K562 (cell line): ENCODE measurements at regions not wholly inside any gene's neighbourhood (a gene's known extent, or its start where the extent isn't known, plus 50 kb on each side); places are given as distances from the start of the nearest gene placed in this dataset.

Source experiments
- ATAC-seq: fragments of 200-7000 bp; cut with Tn5 transposase; 3 replicates; pipeline ENCODE4 v1.9.1; 2020; ENCODE audit warnings: moderate library complexity
- BruUV-seq: library from RNA; stranded (reverse); fragments of 400-500 nt; replicated peaks from 2 replicates; lab custom pipeline; 2021; lab: Mats Ljungman, UMichigan
- CTCF ChIA-PET: fragments of 300-600 bp; formaldehyde crosslinking; extraction: SDS; loops from one replicate; lab custom pipeline; 2021; ENCODE audit warnings: low intra/inter-chr PET ratio; lab: Yijun Ruan, JAX
- POLR2A ChIA-PET: fragments of 300-600, 350-650 bp; sonication (Branson Sonifier 250); formaldehyde crosslinking; extraction: SDS; loops from one replicate; lab custom pipeline; 2021; ENCODE audit warnings: antibody characterized with exemption, inconsistent platforms; lab: Yijun Ruan, JAX
- DNase-seq, 4 experiments: peaks; one replicate each; pipeline versions ENCODE4 v3.0.0 to v3.0.0-alpha.2; 2011 to 2018; ENCODE audit warnings: low spot score in 3 of 4, mixed read lengths in 3 of 4; ENCODE audit errors: extremely low read depth in 1 of 4
- FAIRE-seq: peaks from 2 replicates; lab custom pipeline; 2011; peaks lifted over from hg19 to GRCh38; lab: Jason Lieb, UNC
- H2AFZ ChIP-seq: 2 replicates; pipeline ENCODE4 v1.6.0; 2011; ENCODE audit warnings: low read depth, low read length, control low read depth, inconsistent platforms
- H3K27ac ChIP-seq: fragments of 200-600 bp; 3 replicates; pipeline ENCODE4 v1.8.0; 2011; ENCODE audit warnings: low read depth, mild to moderate bottlenecking, control low read depth, inconsistent platforms, low read length, moderate library complexity, mixed read lengths; ENCODE audit errors: extremely low read depth
- H3K27me3 ChIP-seq, 2 experiments: fragments of 300-600 bp in 1 of 2; 2 replicates in 1 of 2; 3 replicates in 1 of 2; pipeline versions ENCODE4 v1.6.0 to v1.8.0; 2011; ENCODE audit warnings: inconsistent platforms in 2 of 2, low read length in 2 of 2, mild to moderate bottlenecking in 1 of 2, mixed read lengths in 1 of 2, moderate library complexity in 1 of 2; ENCODE audit not compliant: control insufficient read depth in 2 of 2, insufficient read depth in 2 of 2
- H3K36me3 ChIP-seq: fragments of 300-600 bp; 3 replicates; pipeline ENCODE4 v1.8.0; 2011; ENCODE audit warnings: mild to moderate bottlenecking, low read length, inconsistent platforms; ENCODE audit not compliant: control insufficient read depth, insufficient read depth
- H3K4me1 ChIP-seq, 2 experiments: fragments of 200-600 bp in 1 of 2; replicated peaks in 1 of 2; 2 replicates in 1 of 2; 3 replicates in 1 of 2; pipeline versions ENCODE4 v1.5.1 to v1.8.0; 2011; ENCODE audit warnings: inconsistent platforms in 2 of 2, low read length in 2 of 2, mild to moderate bottlenecking in 1 of 2, mixed read lengths in 1 of 2, moderate library complexity in 1 of 2; ENCODE audit not compliant: control insufficient read depth in 2 of 2, insufficient read depth in 2 of 2
- H3K4me2 ChIP-seq: 2 replicates; pipeline ENCODE4 v1.6.1; 2011; ENCODE audit warnings: low read length, control low read depth, inconsistent platforms, mixed read lengths; ENCODE audit not compliant: insufficient read depth
- H3K4me3 ChIP-seq: fragments of 200-600 bp; sonication (generic), shearing (Covaris generic); 2 replicates; pipeline ENCODE4 v1.5.1; 2016; ENCODE audit warnings: control low read depth, inconsistent platforms
- H3K79me2 ChIP-seq: fragments of 200-600 bp; 3 replicates; pipeline ENCODE4 v1.8.0; 2011; ENCODE audit warnings: low read length, inconsistent platforms; ENCODE audit not compliant: control insufficient read depth, insufficient read depth
- H3K9ac ChIP-seq, 2 experiments: 2 replicates each; pipeline versions ENCODE4 v1.6.0 to v1.6.1; 2011; ENCODE audit warnings: low read depth in 2 of 2, low read length in 2 of 2, control low read depth in 1 of 2, inconsistent platforms in 1 of 2, mild to moderate bottlenecking in 1 of 2, mixed read lengths in 1 of 2; ENCODE audit not compliant: insufficient read depth in 1 of 2
- H3K9me1 ChIP-seq: one replicate; pipeline ENCODE4 v1.6.0; 2011; ENCODE audit warnings: inconsistent platforms, mild to moderate bottlenecking, low read length, moderate library complexity; ENCODE audit not compliant: control insufficient read depth, insufficient read depth
- H3K9me3 ChIP-seq: replicated peaks from 2 replicates; pipeline ENCODE4 v1.5.1; 2011; ENCODE audit warnings: low read depth, low read length, inconsistent platforms; ENCODE audit not compliant: control insufficient read depth, insufficient read depth
- H4K20me1 ChIP-seq: replicated peaks from 2 replicates; pipeline ENCODE4 v1.6.1; 2011; ENCODE audit warnings: low read length, inconsistent platforms, mixed read lengths; ENCODE audit not compliant: control insufficient read depth, insufficient read depth
- CCNT2 ChIP-seq: IDR thresholded peaks from 2 replicates; pipeline ENCODE4 v1.6.1; 2011; ENCODE audit warnings: borderline replicate concordance, low read depth, mild to moderate bottlenecking, moderate library complexity, mixed read lengths, low read length; ENCODE audit not compliant: insufficient read length; ENCODE audit errors: extremely low read depth
- DPF2 ChIP-seq: fragments of 450-650 bp; IDR thresholded peaks from 2 replicates; pipeline ENCODE4 v1.6.1; 2016
- NR1H2 ChIP-seq: sonication (generic); formaldehyde crosslinking; IDR thresholded peaks from 2 replicates; pipeline ENCODE4 v1.4.0; 2020; ENCODE audit warnings: mild to moderate bottlenecking, missing genetic modification reagents
- SMARCC2 ChIP-seq: fragments of 450-650 bp; IDR thresholded peaks from 2 replicates; pipeline ENCODE4 v1.6.1; 2017; ENCODE audit warnings: antibody characterized with exemption, moderate library complexity, mild to moderate bottlenecking, low read depth
- TEAD1 ChIP-seq, 2 experiments: fragments of 450-650 bp in 1 of 2; sonication (generic) in 1 of 2; formaldehyde crosslinking; IDR thresholded peaks; 2 replicates each; pipeline versions ENCODE4 v1.4.0 to v1.8.0; 2020 to 2022; ENCODE audit warnings: mild to moderate bottlenecking in 2 of 2, missing genetic modification reagents in 1 of 2
- ZBTB40 ChIP-seq, 2 experiments: fragments of 450-650 bp in 1 of 2; sonication (generic) in 1 of 2; formaldehyde crosslinking in 1 of 2; IDR thresholded peaks; 2 replicates each; pipeline versions ENCODE4 v1.7.1 to v1.9.0; 2016 to 2022; ENCODE audit warnings: inconsistent platforms in 1 of 2, mild to moderate bottlenecking in 1 of 2, missing genetic modification reagents in 1 of 2
- ZBTB49 ChIP-seq: sonication (generic); formaldehyde crosslinking; IDR thresholded peaks from 2 replicates; pipeline ENCODE4 v1.8.0; 2022; ENCODE audit warnings: missing genetic modification reagents, mild to moderate bottlenecking, borderline replicate concordance
- ZKSCAN8 ChIP-seq: fragments of 200-800 bp; sonication (Bioruptor generic); IDR thresholded peaks from 2 replicates; pipeline ENCODE4 v1.6.1; 2016; ENCODE audit warnings: missing genetic modification characterization, missing compliant biosample characterization
- WGBS: fragments of 100-300 bp; shearing (Covaris generic); methylation state at CpG from one replicate; pipeline ENCODE4 v1.1.6; 2016; ENCODE audit warnings: low coverage, mixed read lengths; ENCODE audit not compliant: insufficient coverage; ENCODE audit errors: missing lambda C conversion rate; 5-methylcytosine and 5-hydroxymethylcytosine counted together
- in situ Hi-C: fragments of 300-500 bp; cut with MboI; formaldehyde crosslinking; loops from 4 replicates; pipeline ENCODE4 v1.15.0; 2018; ENCODE audit warnings: inconsistent platforms, mixed read lengths
- intact Hi-C: fragments of 100-400 bp; cut with micrococcal nuclease; formaldehyde crosslinking; loops from 2 replicates; pipeline ENCODE4 v1.14.2; 2022
- TF ChIP-seq, protein P1 (sequence below): fragments of 200-800 bp; sonication (Bioruptor generic); IDR thresholded peaks from 2 replicates; pipeline ENCODE4 v1.6.1; 2017; ENCODE audit warnings: missing genetic modification characterization, missing compliant biosample characterization

GRCh38 chr7:13034693-13035092, 347.3 kb downstream of the ARL4A start:
- in situ Hi-C loops (no loop called here), intact Hi-C loops (loop anchor here (10.0 kb wide), 1 partner anchor 350 kb away; the partner anchor contains the start of gene ARL4A)
- ATAC-seq (no peak), FAIRE-seq (no peak), DNase-seq (no peak)
- Histone ChIP-seq H3K9ac (no peak overlapping the region), H3K27me3 (no peaks in the 10 kb centered on the region), H4K20me1 (no peaks in the 10 kb centered on the region), H3K79me2 (no peaks in the 10 kb centered on the region), H3K4me1 (no peaks in the 10 kb centered on the region), H3K9me3 (no peaks in the 10 kb centered on the region), H3K9me1 (no peaks in the 10 kb centered on the region), H2AFZ (0 out of 2 replicates have a peak overlapping the region, but pooled peaks have one; percentile 22), H3K27ac (no peak overlapping the region), H3K36me3 (no peaks in the 10 kb centered on the region), H3K4me2 (no peak overlapping the region), H3K4me3 (no peak overlapping the region)
- ChIA-PET POLR2A (no interaction called here), CTCF (no interaction called here)
- BruUV-seq: no TSS peak
- WGBS: 100% methylated on average over 1 of the region's 1 CpG
- TF ChIP-seq DPF2 (no peak), CCNT2 (no peak), SMARCC2 (no peak), ZKSCAN8 (CRISPR knock-in tag) (no peak), NR1H2 (CRISPR knock-in tag) (no peak), TEAD1 (CRISPR knock-in tag; IDR thresholded peaks at IDR 0.05) (no peak), ZBTB49 (no peak), ZBTB40 (IDR thresholded peaks at IDR 0.05) (no peak), ZBTB40 (CRISPR knock-in tag; IDR thresholded peaks at IDR 0.05) (no peak)
- TF ChIP-seq, protein P1, sequence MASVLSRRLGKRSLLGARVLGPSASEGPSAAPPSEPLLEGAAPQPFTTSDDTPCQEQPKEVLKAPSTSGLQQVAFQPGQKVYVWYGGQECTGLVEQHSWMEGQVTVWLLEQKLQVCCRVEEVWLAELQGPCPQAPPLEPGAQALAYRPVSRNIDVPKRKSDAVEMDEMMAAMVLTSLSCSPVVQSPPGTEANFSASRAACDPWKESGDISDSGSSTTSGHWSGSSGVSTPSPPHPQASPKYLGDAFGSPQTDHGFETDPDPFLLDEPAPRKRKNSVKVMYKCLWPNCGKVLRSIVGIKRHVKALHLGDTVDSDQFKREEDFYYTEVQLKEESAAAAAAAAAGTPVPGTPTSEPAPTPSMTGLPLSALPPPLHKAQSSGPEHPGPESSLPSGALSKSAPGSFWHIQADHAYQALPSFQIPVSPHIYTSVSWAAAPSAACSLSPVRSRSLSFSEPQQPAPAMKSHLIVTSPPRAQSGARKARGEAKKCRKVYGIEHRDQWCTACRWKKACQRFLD: no peak
